SU-DHL-6 (cell line): ENCODE measurements at regions not wholly inside any gene's neighbourhood (a gene's known extent, or its start where the extent isn't known, plus 50 kb on each side); places are given as distances from the start of the nearest gene placed in this dataset.

ENCODE experiments used
- EZH2phosphoT487 ChIP-seq: fragments of 200-600 bp; sonication (generic), shearing (Covaris generic); conservative IDR thresholded peaks from 2 replicates; pipeline ENCODE4 v1.6.1; 2018; ENCODE audit warnings: mild to moderate bottlenecking, antibody characterized with exemption, low read length, moderate library complexity, mixed read lengths
- TF ChIP-seq, protein P1 (sequence below): fragments of 200-600 bp; sonication (generic); IDR thresholded peaks from one replicate; pipeline ENCODE4 v1.5.1; 2017; ENCODE audit warnings: antibody characterized with exemption, mild to moderate bottlenecking, low read length, moderate library complexity; ENCODE audit not compliant: insufficient read depth, poor library complexity, severe bottlenecking

DNA sequence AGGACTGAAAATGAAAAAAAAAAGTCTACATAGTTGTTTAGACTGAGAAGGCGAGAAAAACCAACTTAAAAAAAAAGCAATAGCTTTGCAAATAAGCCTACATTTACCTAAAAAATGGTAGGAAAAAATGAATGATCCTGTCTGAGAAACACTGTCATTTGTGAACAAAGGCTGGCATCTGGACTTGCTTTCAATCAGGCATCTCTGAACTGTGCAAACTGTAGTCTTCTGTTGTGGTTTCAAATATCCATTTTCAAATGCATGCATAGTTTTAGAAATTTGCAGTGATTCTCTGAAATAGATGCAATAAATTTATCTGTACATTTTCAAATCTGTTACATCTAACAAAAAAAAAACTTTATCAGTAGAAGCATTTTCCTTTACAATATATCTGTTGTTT is 106.1 kb upstream of the LUZP2 start:
- TF ChIP-seq, protein P1, sequence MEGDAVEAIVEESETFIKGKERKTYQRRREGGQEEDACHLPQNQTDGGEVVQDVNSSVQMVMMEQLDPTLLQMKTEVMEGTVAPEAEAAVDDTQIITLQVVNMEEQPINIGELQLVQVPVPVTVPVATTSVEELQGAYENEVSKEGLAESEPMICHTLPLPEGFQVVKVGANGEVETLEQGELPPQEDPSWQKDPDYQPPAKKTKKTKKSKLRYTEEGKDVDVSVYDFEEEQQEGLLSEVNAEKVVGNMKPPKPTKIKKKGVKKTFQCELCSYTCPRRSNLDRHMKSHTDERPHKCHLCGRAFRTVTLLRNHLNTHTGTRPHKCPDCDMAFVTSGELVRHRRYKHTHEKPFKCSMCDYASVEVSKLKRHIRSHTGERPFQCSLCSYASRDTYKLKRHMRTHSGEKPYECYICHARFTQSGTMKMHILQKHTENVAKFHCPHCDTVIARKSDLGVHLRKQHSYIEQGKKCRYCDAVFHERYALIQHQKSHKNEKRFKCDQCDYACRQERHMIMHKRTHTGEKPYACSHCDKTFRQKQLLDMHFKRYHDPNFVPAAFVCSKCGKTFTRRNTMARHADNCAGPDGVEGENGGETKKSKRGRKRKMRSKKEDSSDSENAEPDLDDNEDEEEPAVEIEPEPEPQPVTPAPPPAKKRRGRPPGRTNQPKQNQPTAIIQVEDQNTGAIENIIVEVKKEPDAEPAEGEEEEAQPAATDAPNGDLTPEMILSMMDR = no peak
- TF ChIP-seq EZH2phosphoT487 = no peak
